C4-2B (cell line): ENCODE measurements at regions not wholly inside any gene's neighbourhood (a gene's known extent, or its start where the extent isn't known, plus 50 kb on each side); places are given as distances from the start of the nearest gene placed in this dataset.

ENCODE experiments used
- CTCF ChIP-seq: fragments of 450-650 bp; conservative IDR thresholded peaks from 2 replicates; pipeline ENCODE4 v1.5.1; 2017; ENCODE audit warnings: mild to moderate bottlenecking
- ZFX ChIP-seq: fragments of 450-650 bp; IDR thresholded peaks from 2 replicates; pipeline ENCODE4 v1.6.1; 2017

DNA sequence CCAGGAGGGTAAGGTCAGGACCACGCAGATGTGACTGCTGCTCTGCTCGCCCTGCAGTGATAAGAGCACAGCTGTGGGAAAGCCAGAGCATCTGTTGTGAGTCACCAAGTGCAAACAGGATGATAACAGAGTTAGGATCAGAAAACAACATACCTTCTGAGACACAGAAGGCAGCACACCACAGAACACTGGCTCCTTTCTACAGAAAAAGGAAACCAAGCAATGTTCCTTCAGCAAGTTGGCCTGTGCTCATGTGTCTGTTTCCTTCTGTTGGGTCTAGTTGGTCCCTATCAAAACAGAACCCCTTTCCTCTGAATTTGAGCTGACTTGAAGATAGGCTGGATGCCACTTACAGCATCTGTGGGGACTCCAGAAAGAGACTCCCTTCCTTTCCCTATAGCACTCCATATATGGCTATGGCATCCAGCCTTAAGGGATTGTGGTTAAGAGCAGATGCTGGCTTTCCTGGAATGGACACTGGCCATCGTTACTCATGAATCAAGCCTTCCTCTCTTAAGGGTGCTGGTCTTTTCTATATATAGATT lies 440.7 kb upstream of the THBS1 start:
- TF ChIP-seq CTCF (no peak), ZFX (no peak)
